ENCODE measurements at regions not wholly inside any gene's neighbourhood (a gene's known extent, or its start where the extent isn't known, plus 50 kb on each side); places are given as distances from the start of the nearest gene placed in this dataset.

- Histone ChIP-seq H3K4me3 (no peak overlapping the region), H3K27ac (no peak overlapping the region), H2AFZ (no peak overlapping the region), H3K9me3 (ENCODE audit: insufficient read depth, low read depth) (0 out of 2 replicates have a peak, but pooled peaks cover 5% of the 10 kb centered on the region), H3K36me3 (ENCODE audit: low read depth) (no peaks in the 10 kb centered on the region), H3K4me2 (no peak overlapping the region), H3K4me1 (replicated peaks; ENCODE audit: insufficient read depth) (peaks cover 31% of the 10 kb centered on the region), H3F3A (ENCODE audit: insufficient read depth, low read depth) (peaks cover 18% of the 10 kb centered on the region), H4K20me1 (ENCODE audit: insufficient read depth) (no peaks in the 10 kb centered on the region), H3K9me2 (ENCODE audit: insufficient read depth) (no peaks in the 10 kb centered on the region), H3K27me3 (ENCODE audit: insufficient read depth, low read depth) (no peaks in the 10 kb centered on the region), H3K79me2 (ENCODE audit: low read depth) (no peaks in the 10 kb centered on the region)
- ChIA-PET CTCF (no interaction called here), POLR2A (ENCODE audit: unreplicated experiment) (no interaction called here)
- no TSS peak for BruUV-seq (replicated peaks)
- TF ChIP-seq EZH2 (IDR thresholded peaks at IDR 0.05; ENCODE audit: low read depth) (no peak), CTCF (conservative IDR thresholded peaks at IDR 0.05) (no peak)
- intact Hi-C loops (cut with micrococcal nuclease; ENCODE audit: unreplicated experiment) = no loop called here
- DNase-seq = no peak
Observed at GRCh38 chr6:25168637-25169036, 110.5 kb upstream of the CARMIL1 start.

DNA sequence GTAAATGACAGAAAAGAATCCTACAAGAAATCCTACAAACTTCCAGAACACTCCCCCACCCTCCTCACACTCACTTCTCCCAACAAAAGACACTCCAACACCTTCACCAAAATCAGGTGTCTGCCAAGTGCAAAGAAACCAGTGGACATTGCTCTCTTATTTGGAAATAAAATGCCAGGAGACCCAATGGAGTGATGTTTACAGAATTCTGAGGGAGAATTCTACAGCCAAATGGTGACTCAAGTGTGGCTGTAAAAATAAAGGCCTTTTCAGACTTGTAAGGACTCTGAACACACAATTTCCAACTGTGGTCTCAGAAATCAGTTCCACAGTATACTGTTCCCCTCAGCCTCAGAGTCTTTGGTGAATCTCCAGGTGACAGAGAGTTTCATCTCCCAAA, 109.6 kb upstream of the CARMIL1 start:
- Histone ChIP-seq H3K9me2 (ENCODE audit: insufficient read depth) (no peaks in the 10 kb centered on the region), H3K4me2 (no peak overlapping the region), H3K27ac (no peak overlapping the region), H3K9me3 (ENCODE audit: insufficient read depth, low read depth) (0 out of 2 replicates have a peak, but pooled peaks cover 6% of the 10 kb centered on the region), H2AFZ (no peak overlapping the region), H4K20me1 (ENCODE audit: insufficient read depth) (no peaks in the 10 kb centered on the region), H3K4me1 (replicated peaks; ENCODE audit: insufficient read depth) (peaks cover 38% of the 10 kb centered on the region), H3F3A (ENCODE audit: insufficient read depth, low read depth) (peaks cover 26% of the 10 kb centered on the region), H3K4me3 (no peak overlapping the region), H3K36me3 (ENCODE audit: low read depth) (no peaks in the 10 kb centered on the region), H3K79me2 (ENCODE audit: low read depth) (no peaks in the 10 kb centered on the region), H3K27me3 (ENCODE audit: insufficient read depth, low read depth) (no peaks in the 10 kb centered on the region)
- TF ChIP-seq CTCF (conservative IDR thresholded peaks at IDR 0.05) (no peak), EZH2 (IDR thresholded peaks at IDR 0.05; ENCODE audit: low read depth) (no peak)
- no peak for DNase-seq
- BruUV-seq (replicated peaks) = no TSS peak
- ChIA-PET CTCF (no interaction called here), POLR2A (ENCODE audit: unreplicated experiment) (no interaction called here)
- intact Hi-C loops (cut with micrococcal nuclease; ENCODE audit: unreplicated experiment) = no loop called here

DNA sequence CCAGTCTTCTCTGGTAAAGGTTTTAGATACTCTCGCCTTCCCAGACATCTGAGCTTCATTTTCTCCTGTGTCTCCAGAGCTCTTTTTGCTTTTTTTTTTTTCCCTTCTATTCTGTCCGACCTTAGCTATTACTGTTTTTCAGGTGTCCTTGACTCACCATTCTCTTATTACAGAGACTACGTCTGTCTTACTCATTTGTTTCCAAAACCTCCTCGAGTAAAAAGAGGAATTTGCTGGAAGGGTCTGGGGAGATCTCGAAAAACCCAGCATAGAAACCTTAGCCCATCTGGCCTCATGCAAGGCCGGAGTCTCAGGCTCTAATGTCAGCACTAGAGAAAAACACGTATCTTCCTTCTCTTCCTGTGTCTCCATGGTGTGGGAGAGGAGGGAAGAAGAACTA, 109.2 kb upstream of the CARMIL1 start:
- H3K79me2 ChIP-seq (ENCODE audit: low read depth) = no peaks in the 10 kb centered on the region
- no peak overlapping the region for H2AFZ ChIP-seq
- ChIA-PET CTCF (no interaction called here), POLR2A (ENCODE audit: unreplicated experiment) (no interaction called here)
- no peaks in the 10 kb centered on the region for H3K36me3 ChIP-seq (ENCODE audit: low read depth)
- H4K20me1 ChIP-seq (ENCODE audit: insufficient read depth) = no peaks in the 10 kb centered on the region
- no peak for TF ChIP-seq CTCF (conservative IDR thresholded peaks at IDR 0.05)
- no peak for TF ChIP-seq EZH2 (IDR thresholded peaks at IDR 0.05; ENCODE audit: low read depth)
- no peak overlapping the region for H3K4me2 ChIP-seq
- no TSS peak for BruUV-seq (replicated peaks)
- no peaks in the 10 kb centered on the region for H3K9me2 ChIP-seq (ENCODE audit: insufficient read depth)
- DNase-seq = no peak
- no peak overlapping the region for H3K27ac ChIP-seq
- H3K9me3 ChIP-seq (ENCODE audit: insufficient read depth, low read depth) = 0 out of 2 replicates have a peak, but pooled peaks cover 6% of the 10 kb centered on the region
- H3K27me3 ChIP-seq (ENCODE audit: insufficient read depth, low read depth) = no peaks in the 10 kb centered on the region
- intact Hi-C loops (cut with micrococcal nuclease; ENCODE audit: unreplicated experiment) = loop anchor here (5.0 to 10.0 kb wide), 2 partner anchors 95 to 513 kb away; no protein-coding TSS in a partner anchor
- H3K4me1 ChIP-seq (replicated peaks; ENCODE audit: insufficient read depth) = peaks cover 42% of the 10 kb centered on the region
- peaks cover 30% of the 10 kb centered on the region for H3F3A ChIP-seq (ENCODE audit: insufficient read depth, low read depth)
- H3K4me3 ChIP-seq = no peak overlapping the region

Data from PC-9 (cell line).